ENCODE measurements at regions not wholly inside any gene's neighbourhood (a gene's known extent, or its start where the extent isn't known, plus 50 kb on each side); places are given as distances from the start of the nearest gene placed in this dataset.

GRCh38 chr9:27787891-27788290, 214.6 kb upstream of the C9orf72 start:
- TF ChIP-seq CTCF (IDR thresholded peaks at IDR 0.05) (no peak), POLR2A (IDR thresholded peaks at IDR 0.05) (no peak)

Measured in testis (tissue), 2 donors.